Stimulated activated CD8-positive, alpha-beta memory T cell treated with anti-CD3 and anti-CD28 coated beads, Interleukin-12 subunit alpha, Interleukin-12 subunit beta, amount 100 ng/mL, for 1 hour (primary cell): ENCODE measurements at regions not wholly inside any gene's neighbourhood (a gene's known extent, or its start where the extent isn't known, plus 50 kb on each side); places are given as distances from the start of the nearest gene placed in this dataset.
"Not testable (repeated sequence)": the region's sequence is repeated elsewhere in the genome, so short reads cannot be mapped to it uniquely, and the experiment has no call there.

Source experiments
- DNase-seq: peaks from one replicate; pipeline ENCODE4 v3.0.0-alpha.2; 2020; ENCODE audit warnings: low read depth

GRCh38 chr12:131378861-131379665 is 331.8 kb upstream of the SFSWAP start:
- DNase-seq = no peak

DNA sequence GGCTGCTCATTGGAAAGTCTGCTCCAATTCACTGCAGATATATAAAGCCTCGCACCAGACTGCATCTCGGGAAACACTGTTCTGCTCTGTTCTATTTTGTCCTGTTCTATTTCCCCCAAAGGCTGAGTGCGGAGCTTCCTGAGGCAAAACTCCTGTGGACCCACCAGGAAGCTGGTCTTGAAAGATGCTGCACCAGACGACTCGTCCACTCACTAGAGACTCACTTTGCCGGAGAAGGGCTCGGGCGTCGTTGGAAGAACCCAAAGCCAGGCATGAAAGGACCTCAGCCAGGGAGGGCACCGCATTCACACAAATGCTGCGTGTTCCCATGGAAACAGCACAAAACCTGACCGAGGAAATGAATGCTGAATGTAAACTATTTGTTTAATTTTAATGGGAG is 331.2 kb upstream of the SFSWAP start:
- no peak for DNase-seq

GRCh38 chr12:131380220-131380964 is 330.5 kb upstream of the SFSWAP start:
- DNase-seq = no peak

- DNase-seq = no peak
Measured at GRCh38 chr12:131380965-131381705, 329.8 kb upstream of the SFSWAP start.

DNA sequence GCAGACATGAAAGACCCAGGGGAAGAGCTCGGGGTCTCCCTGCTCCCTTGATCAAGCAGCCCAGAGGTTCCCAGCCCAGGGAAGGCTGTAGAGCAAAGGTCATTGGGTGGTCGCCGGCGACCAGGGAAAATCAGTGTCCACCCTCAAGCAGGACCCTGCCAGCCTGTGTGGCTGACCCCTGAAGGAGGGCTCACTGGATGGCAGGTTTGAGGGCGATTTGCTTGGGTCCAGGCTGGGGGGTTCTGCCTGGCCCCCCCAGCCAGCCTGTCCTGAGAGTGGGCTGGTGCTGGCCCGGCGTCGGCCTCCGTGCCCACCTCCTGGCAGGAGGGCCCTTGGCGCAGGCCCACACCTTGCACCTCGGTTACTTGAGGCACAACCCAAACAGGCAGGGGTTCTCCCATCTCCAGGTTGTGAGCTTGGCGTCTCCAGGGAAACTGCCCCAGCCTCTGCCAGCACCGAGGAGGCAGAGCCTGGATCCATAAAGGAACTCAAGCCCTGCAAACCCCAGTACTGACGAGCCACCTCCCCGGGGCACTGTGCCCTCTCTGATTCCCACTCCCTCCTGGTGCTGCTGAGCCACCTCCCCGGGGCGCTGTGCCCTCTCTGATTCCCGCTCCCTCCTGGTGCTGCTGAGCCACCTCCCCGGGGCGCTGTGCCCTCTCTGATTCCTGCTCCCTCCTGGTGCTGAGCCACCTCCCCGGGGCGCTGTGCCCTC is 329.0 kb upstream of the SFSWAP start:
- DNase-seq = no peak

DNA sequence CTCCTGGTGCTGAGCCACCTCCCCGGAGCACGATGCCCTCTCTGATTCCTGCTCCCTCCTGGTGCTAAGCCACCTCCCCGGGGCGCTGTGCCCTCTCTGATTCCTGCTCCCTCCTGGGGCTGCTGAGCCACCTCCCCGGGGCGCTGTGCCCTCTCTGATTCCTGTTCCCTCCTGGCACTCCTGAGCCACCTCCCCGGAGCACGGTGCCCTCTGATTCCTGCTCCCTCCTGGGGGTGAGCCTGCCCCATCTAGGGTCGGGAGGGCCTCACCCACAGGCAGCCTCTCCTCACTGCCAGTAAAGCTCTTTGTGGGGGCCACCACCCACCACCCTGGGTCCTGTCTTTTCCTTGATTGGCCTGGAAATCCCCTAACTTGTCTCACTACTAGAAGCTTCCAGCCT is 327.6 kb upstream of the SFSWAP start:
- DNase-seq = no peak

DNA sequence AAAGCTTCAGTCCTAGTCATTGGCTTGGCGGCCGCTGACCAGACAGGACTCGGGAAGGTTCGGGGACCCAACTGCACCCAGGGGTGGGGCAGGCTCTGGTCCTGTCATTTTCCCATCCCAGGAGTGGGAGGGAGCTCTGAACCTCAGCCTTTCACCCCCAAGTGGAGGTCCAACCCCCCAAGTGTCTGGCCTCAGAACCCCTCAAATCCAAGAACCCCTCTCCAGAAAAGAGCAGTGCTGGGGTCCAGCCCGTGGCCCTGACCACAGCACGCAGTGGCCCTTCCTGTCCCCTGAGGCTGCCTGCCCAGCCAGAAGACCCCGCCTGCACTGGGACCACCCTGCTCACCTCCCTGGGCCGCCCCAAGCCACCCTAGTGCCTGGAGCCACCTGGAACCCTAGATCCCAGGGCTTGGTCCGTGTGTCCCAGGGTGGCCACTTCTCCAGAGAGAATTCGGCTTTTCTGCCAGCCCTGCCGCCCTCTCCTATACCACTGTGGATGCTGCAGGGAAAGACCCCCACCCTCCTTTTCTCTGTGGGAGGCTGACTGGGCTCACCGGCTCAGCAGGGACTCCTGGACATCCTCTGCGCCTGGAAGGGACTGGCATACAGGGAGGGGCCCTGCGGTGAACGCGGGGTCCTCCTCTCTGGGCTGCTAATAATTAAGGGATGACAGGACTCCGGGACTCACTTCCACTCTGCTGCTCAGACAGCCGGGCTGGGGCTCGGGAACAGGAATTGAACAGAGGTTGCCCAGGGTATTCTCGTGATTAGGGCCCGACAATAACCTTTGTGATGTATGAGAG is 326.9 kb upstream of the SFSWAP start:
- DNase-seq = no peak

DNA sequence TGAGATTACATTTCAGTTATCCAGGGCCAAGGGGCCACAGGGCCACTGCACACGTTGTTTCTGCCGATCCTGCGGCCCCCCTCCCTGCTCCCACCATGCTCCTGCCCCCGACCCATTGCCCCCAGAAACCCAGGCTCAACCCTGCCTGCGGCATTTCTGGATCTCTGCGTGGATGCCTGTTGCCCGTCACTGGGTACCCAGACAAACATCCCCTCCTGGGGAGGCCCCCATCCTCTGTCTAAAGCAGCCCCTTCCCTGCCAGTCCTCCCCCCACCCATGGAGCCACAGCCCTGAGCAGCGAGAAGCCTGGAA is 326.4 kb upstream of the SFSWAP start:
- DNase-seq = no peak

DNA sequence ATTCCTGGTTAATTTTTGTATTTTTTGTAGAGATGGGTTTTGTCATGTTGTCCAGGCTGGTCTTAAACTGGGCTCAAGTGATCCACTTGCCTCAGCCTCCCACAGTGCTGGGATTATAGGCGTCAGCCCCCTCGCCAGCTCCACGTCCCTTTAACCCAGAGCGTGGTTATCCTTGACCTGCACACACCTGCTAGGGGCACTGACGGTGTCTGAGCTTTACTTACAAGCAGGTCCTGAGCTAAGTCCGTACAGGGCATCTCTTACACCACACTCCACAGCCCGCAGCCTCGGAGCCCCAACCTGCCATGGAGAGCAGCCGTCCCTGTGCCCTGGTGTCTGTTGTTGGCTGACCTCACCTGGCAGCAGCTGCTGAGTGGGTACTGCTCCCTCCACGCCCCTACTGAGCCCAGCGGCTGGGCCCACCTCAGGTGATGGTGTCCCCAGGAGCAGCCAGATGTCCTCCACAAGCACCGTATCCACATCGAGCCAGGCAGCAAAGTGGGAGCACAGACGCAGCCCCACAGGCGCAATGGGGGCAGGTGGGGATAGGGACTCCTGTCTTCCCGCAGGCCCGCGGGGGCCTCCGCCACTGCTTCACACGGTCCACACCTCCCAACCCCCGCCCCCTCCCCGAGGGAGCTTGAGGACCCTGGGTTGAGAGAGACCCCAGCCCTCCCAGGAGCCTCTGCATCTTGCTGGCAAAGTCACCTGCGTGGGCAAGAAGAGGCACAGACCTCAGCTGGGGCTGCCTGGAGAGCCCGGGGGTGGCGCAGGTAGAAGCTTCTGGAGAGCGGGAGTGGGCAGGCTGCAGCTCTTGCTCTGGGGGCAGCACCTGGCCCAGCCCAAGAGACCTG is 325.4 kb upstream of the SFSWAP start:
- DNase-seq = no peak

DNA sequence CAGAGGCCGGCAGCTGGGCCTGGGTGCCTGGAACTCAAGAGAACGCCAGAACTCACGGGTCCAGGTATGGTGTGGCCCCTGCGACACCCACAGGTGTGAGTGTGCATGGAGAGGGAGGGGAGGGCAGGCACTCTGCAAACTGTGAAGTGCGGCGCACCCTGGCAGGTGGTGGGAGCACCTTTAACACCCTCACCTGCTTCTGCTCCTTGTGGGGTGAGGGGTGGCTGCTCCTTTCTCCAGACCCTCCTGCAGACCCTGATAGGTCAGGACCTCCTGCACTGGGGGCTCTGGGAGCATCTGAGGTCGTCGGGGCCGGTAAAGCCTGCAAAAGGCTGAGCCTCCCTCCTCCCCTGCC is 324.7 kb upstream of the SFSWAP start:
- no peak for DNase-seq

- DNase-seq = no peak
Measured at GRCh38 chr12:131386781-131387180, 324.1 kb upstream of the SFSWAP start.

DNA sequence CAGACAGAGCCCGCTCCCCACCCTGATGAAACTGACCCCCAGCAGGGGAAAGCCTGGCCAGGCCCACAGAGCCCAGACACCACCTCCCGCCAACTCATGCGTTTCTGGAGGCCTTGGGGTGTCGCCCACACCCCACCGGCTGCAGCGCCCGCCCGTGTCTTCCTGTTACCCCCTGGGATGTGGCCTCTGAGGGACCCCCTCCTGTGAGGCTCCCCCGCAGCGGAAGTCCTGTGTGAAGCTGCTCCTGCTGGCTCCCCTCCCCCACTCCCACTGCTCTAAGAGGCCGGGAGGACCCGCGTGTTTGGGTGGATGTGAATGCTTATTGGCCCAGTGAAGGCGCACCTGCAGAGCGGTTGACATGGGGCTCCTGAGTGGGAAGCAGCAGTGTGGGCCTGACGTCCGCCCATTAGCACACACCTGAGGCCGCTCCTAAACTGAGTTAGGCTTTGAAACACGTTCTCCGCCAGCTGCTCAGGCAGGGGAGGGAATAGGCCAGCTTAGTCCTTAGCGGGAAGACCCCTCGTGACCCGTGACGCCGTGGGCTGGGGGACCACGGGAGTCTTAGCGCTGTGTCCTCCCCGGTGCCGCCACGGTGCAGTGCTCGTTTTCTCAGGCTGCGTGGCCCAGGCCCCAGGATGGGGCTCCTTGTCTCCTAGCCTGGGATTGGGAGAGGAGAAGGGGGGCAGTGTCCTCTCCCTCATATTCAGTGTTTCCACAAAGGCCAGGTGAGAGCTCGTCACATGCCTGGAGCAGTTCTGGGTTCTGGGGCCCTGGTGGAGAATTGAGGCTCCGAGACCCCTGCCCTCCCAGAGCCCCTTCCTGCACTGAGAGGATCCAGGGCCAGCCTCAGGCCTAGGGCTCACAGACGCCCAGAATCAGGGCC is 323.4 kb upstream of the SFSWAP start:
- DNase-seq = no peak

- DNase-seq = not testable (repeated sequence)
Measured at GRCh38 chr12:131388164-131389053, 322.5 kb upstream of the SFSWAP start.

- DNase-seq = no peak
Measured at GRCh38 chr12:131389054-131390013, 321.6 kb upstream of the SFSWAP start.

DNA sequence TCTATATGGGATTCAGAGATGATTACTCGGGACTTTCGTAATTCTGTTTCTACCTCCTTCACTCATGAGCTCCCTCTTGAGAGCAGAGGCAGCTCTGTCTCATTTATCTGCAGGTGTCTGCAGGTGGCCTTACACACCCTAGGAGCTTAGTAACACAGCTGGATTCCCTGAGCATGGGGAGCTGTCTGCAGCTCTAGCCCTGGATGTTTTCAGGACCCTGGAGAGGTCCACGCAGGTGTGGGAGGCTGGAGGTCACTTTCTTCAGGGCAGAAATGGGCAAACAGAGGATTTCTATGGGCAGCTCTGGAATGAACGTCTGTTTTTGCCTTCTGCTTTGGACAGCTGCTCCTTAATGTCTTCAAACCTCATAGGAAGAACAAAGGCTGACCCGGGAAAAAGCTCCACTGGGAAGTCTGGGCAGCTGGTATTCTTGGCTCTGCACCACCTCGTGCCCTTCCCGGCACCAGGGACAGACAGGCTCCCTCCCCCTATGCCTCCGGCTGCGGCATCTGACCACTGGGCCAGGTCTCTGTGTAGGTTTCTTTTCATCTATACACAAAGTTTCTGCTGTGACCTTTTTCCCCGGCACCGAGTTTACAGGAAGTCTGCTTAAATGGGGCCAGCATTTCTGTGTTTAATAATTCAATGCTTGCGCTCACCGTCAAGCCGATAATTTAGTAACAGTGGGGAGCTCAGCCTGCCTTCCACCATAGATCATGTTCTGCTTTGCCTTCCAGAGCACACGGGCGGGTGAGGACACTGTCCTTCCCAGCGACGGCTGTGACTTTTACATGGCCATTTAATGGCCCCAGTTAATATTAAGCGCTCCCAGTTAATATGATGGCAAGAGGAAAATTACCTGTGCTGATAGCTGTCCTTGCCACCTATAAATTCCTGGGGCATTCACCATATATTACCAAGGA is 320.2 kb upstream of the SFSWAP start:
- DNase-seq = no peak

DNA sequence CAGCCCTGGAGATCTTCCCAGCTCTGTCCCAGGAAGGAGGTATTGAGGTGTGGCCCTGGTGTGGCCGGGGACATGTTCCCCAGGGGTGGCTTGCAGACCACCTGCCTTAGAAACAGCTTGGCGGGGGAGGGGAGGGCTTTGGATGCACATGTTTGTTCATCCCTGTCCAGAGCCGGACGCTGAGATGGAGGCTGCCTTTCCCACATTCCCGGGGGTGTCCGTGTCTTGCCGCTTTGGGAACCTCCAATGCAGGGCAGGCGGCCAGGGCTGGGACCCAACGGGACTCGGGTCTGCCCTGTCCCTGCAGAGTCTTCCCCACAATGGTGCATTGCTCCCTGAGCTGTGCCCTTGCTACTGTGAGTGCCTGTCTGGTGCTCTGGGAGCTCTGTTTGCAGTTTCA is 319.5 kb upstream of the SFSWAP start:
- DNase-seq = no peak
